DOHH2 (cell line): ENCODE measurements at regions not wholly inside any gene's neighbourhood (a gene's known extent, or its start where the extent isn't known, plus 50 kb on each side); places are given as distances from the start of the nearest gene placed in this dataset.

ENCODE experiments used
- H3F3A ChIP-seq: fragments of 200-600 bp; sonication (generic), shearing (Covaris generic); 2 replicates; pipeline ENCODE4 v1.6.0; 2016; ENCODE audit warnings: antibody characterized with exemption, mild to moderate bottlenecking; ENCODE audit not compliant: control insufficient read depth, insufficient read depth
- H3K27ac ChIP-seq: fragments of 200-600 bp; sonication (generic); 2 replicates; pipeline ENCODE4 v1.5.1; 2014; ENCODE audit warnings: low read depth, mild to moderate bottlenecking, low read length, moderate library complexity
- H3K27me3 ChIP-seq: fragments of 200-600 bp; sonication (generic); 2 replicates; pipeline ENCODE4 v1.6.1; 2014; ENCODE audit warnings: mild to moderate bottlenecking, low read length, mixed read lengths; ENCODE audit not compliant: control insufficient read depth
- H3K36me3 ChIP-seq: fragments of 200-600 bp; sonication (generic); 2 replicates; pipeline ENCODE4 v1.6.1; 2014; ENCODE audit warnings: mild to moderate bottlenecking, low read length, moderate library complexity, mixed read lengths; ENCODE audit not compliant: control insufficient read depth
- H3K4me1 ChIP-seq: fragments of 200-600 bp; sonication (generic); 2 replicates; pipeline ENCODE4 v1.6.1; 2014; ENCODE audit warnings: mild to moderate bottlenecking, low read length, mixed read lengths; ENCODE audit not compliant: control insufficient read depth
- H3K4me2 ChIP-seq: fragments of 200-600 bp; sonication (generic); 2 replicates; pipeline ENCODE4 v1.6.0; 2014; ENCODE audit warnings: mild to moderate bottlenecking, low read length, moderate library complexity
- H3K4me3 ChIP-seq: fragments of 200-600 bp; sonication (generic); 2 replicates; pipeline ENCODE4 v1.5.1; 2014; ENCODE audit warnings: mild to moderate bottlenecking, low read length, mixed read lengths
- H3K79me2 ChIP-seq: fragments of 200-600 bp; sonication (generic); 2 replicates; pipeline ENCODE4 v1.6.1; 2014; ENCODE audit warnings: mild to moderate bottlenecking, low read length, mixed read lengths; ENCODE audit not compliant: control insufficient read depth
- H3K9me2 ChIP-seq: fragments of 200-600 bp; sonication (generic); replicated peaks from 2 replicates; pipeline ENCODE4 v1.6.1; 2014; ENCODE audit warnings: mild to moderate bottlenecking, low read length, mixed read lengths; ENCODE audit not compliant: control insufficient read depth
- H3K9me3 ChIP-seq: fragments of 200-600 bp; sonication (generic); 2 replicates; pipeline ENCODE4 v1.6.1; 2014; ENCODE audit warnings: antibody characterized with exemption, low read length, mixed read lengths; ENCODE audit not compliant: control insufficient read depth, insufficient read depth
- H4K20me1 ChIP-seq: fragments of 200-600 bp; sonication (generic); 2 replicates; pipeline ENCODE4 v1.6.0; 2014; ENCODE audit warnings: low read depth, mild to moderate bottlenecking, antibody characterized with exemption, low read length, moderate library complexity; ENCODE audit not compliant: control insufficient read depth, insufficient read depth
- EZH2phosphoT487 ChIP-seq: fragments of 200-600 bp; sonication (generic); IDR thresholded peaks from 2 replicates; pipeline ENCODE4 v1.6.1; 2017; ENCODE audit warnings: borderline replicate concordance, mild to moderate bottlenecking, antibody characterized with exemption, low read length, moderate library complexity, mixed read lengths
- TF ChIP-seq, protein P1 (sequence below): fragments of 200-600 bp; sonication (generic); IDR thresholded peaks from one replicate; pipeline ENCODE4 v1.5.1; 2014; ENCODE audit warnings: antibody characterized with exemption, mild to moderate bottlenecking, low read depth, low read length; ENCODE audit not compliant: poor library complexity, severe bottlenecking

DNA sequence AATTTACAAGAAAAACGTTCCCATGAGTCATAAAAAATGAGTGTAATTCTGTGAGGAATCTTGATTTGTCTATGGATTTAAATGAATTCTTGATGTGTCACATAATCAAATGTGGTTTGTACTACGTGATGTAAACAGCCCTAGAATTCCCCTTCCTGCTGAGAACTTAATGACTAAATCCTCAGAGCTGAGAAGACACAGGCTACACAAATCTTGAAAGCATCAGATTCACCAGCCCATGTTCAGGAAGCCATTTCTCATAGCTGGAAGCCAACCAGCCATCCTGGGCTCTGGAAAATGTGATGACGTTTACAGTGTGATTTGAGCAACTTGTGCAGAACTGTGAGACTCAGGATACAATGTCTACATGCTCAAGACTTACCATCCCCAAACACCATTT, 193.7 kb upstream of the MME start:
- no peaks in the 10 kb centered on the region for H3K4me1 ChIP-seq
- H4K20me1 ChIP-seq: no peaks in the 10 kb centered on the region
- H3K36me3 ChIP-seq: no peaks in the 10 kb centered on the region
- H3K4me3 ChIP-seq: no peak overlapping the region
- TF ChIP-seq EZH2phosphoT487: no peak
- TF ChIP-seq, protein P1, sequence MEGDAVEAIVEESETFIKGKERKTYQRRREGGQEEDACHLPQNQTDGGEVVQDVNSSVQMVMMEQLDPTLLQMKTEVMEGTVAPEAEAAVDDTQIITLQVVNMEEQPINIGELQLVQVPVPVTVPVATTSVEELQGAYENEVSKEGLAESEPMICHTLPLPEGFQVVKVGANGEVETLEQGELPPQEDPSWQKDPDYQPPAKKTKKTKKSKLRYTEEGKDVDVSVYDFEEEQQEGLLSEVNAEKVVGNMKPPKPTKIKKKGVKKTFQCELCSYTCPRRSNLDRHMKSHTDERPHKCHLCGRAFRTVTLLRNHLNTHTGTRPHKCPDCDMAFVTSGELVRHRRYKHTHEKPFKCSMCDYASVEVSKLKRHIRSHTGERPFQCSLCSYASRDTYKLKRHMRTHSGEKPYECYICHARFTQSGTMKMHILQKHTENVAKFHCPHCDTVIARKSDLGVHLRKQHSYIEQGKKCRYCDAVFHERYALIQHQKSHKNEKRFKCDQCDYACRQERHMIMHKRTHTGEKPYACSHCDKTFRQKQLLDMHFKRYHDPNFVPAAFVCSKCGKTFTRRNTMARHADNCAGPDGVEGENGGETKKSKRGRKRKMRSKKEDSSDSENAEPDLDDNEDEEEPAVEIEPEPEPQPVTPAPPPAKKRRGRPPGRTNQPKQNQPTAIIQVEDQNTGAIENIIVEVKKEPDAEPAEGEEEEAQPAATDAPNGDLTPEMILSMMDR: no peak
- H3K27me3 ChIP-seq: no peaks in the 10 kb centered on the region
- no peaks in the 10 kb centered on the region; the same call in 1 of the 2 replicates for H3K9me3 ChIP-seq
- H3F3A ChIP-seq: no peaks in the 10 kb centered on the region
- no peaks in the 10 kb centered on the region for H3K79me2 ChIP-seq
- H3K27ac ChIP-seq: no peak overlapping the region
- H3K9me2 ChIP-seq: no peaks in the 10 kb centered on the region
- no peak overlapping the region for H3K4me2 ChIP-seq

DNA sequence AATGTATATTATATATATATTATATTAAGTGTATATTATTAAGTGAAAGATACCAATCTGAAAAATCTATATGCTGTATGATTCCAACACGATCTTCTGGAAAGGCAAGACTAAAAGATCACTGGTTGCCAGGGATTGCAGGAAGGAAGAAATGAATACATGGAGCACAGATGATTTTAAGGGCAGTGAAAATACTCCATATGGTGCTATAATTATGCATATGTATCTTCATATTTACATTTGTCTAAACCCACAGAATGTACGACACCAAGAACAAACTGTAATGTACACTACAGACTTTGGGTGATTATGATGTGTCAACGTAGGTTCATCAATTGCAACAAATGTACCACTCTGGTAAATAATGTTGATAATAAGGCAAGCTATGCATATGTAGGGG, 194.7 kb upstream of the MME start:
- Histone ChIP-seq H3K4me3 (no peak overlapping the region), H3K79me2 (no peaks in the 10 kb centered on the region), H3K4me1 (no peaks in the 10 kb centered on the region), H3K9me2 (no peaks in the 10 kb centered on the region), H3K27me3 (no peaks in the 10 kb centered on the region), H3F3A (no peaks in the 10 kb centered on the region), H3K36me3 (no peaks in the 10 kb centered on the region), H4K20me1 (no peaks in the 10 kb centered on the region), H3K27ac (no peak overlapping the region), H3K9me3 (no peaks in the 10 kb centered on the region; the same call in 1 of the 2 replicates), H3K4me2 (no peak overlapping the region)
- no peak for TF ChIP-seq EZH2phosphoT487
- TF ChIP-seq, protein P1: no peak

DNA sequence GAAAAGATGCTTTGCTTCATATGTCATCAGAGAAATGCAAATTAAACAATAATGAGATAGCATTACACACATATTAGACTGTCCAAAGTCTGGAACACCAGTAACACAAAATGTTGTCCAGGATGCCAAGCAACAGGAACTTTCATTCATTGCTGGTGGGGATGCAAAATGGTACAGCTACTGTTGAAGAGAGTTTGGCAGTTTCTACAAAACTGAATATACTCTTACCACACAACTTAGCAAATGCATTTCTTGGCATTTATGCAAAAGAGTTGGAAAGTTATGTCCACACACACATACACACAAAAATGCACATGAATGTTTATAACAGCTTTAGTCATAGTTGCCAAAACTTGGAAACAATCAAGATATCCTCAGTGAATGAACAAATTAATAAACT, 195.2 kb upstream of the MME start:
- no peak overlapping the region for H3K4me3 ChIP-seq
- H3K27ac ChIP-seq: no peak overlapping the region
- no peaks in the 10 kb centered on the region for H3K36me3 ChIP-seq

More for the DNA sequence above, 195.2 kb upstream of the MME start:
- Histone ChIP-seq H3K4me1 (no peaks in the 10 kb centered on the region), H3K4me2 (no peak overlapping the region), H4K20me1 (no peaks in the 10 kb centered on the region), H3K9me3 (no peaks in the 10 kb centered on the region; the same call in 1 of the 2 replicates), H3K27me3 (no peaks in the 10 kb centered on the region), H3K9me2 (no peaks in the 10 kb centered on the region), H3F3A (no peaks in the 10 kb centered on the region), H3K79me2 (no peaks in the 10 kb centered on the region)
- TF ChIP-seq EZH2phosphoT487: no peak
- TF ChIP-seq, protein P1: no peak
